OCI-LY7 (cell line): ENCODE measurements at regions not wholly inside any gene's neighbourhood (a gene's known extent, or its start where the extent isn't known, plus 50 kb on each side); places are given as distances from the start of the nearest gene placed in this dataset.

ENCODE experiments used
- CTCF ChIP-seq: fragments of 200-600 bp; sonication (generic); conservative IDR thresholded peaks from 2 replicates; pipeline ENCODE4 v1.5.1; 2014; ENCODE audit warnings: mild to moderate bottlenecking, antibody characterized with exemption, low read length, moderate library complexity, mixed read lengths
- EZH2phosphoT487 ChIP-seq: fragments of 200-600 bp; sonication (generic); IDR thresholded peaks from 2 replicates; pipeline ENCODE4 v1.6.1; 2018; ENCODE audit warnings: low read depth, borderline replicate concordance, mild to moderate bottlenecking, mixed run types, antibody characterized with exemption, low read length, moderate library complexity, mixed read lengths

- TF ChIP-seq EZH2phosphoT487: no peak
- no peak for TF ChIP-seq CTCF
These were observed 1037.2 kb downstream of the ADGRL2 start for GRCh38 chr1:82837766-82838465.
